Calu3 (cell line): ENCODE measurements at regions not wholly inside any gene's neighbourhood (a gene's known extent, or its start where the extent isn't known, plus 50 kb on each side); places are given as distances from the start of the nearest gene placed in this dataset.

Experiments used
- BruUV-seq: library from RNA; stranded (reverse); fragments of 400-500 nt; replicated peaks from 2 replicates; lab custom pipeline; 2021; lab: Mats Ljungman, UMichigan
- CTCF ChIA-PET: fragments of 300-600 bp; sonication (Branson Sonifier 250); formaldehyde crosslinking; loops from one replicate; lab custom pipeline; 2022; ENCODE audit warnings: antibody characterized with exemption; lab: Charles Lee
- DNase-seq: peaks from one replicate; pipeline ENCODE4 v3.0.0; 2022
- H3K27ac Mint-ChIP-seq: one replicate; pipeline ENCODE4 v1.8.0; 2022; ENCODE audit warnings: mixed read lengths; ENCODE audit not compliant: unreplicated experiment
- H3K27me3 Mint-ChIP-seq: one replicate; pipeline ENCODE4 v1.8.0; 2022; ENCODE audit warnings: mixed read lengths; ENCODE audit not compliant: unreplicated experiment
- H3K36me3 Mint-ChIP-seq: one replicate; pipeline ENCODE4 v1.8.0; 2022; ENCODE audit warnings: mild to moderate bottlenecking, moderate library complexity, mixed read lengths; ENCODE audit not compliant: insufficient read depth, unreplicated experiment
- H3K4me1 Mint-ChIP-seq: one replicate; pipeline ENCODE4 v1.8.0; 2022; ENCODE audit warnings: mild to moderate bottlenecking, low read depth, mixed read lengths; ENCODE audit not compliant: unreplicated experiment
- H3K4me3 Mint-ChIP-seq: one replicate; pipeline ENCODE4 v1.8.0; 2022; ENCODE audit warnings: mild to moderate bottlenecking, low read depth, moderate library complexity, mixed read lengths; ENCODE audit not compliant: unreplicated experiment
- H3K9me3 Mint-ChIP-seq: one replicate; pipeline ENCODE4 v1.8.0; 2022; ENCODE audit warnings: low read depth, mixed read lengths; ENCODE audit not compliant: unreplicated experiment
- CTCF ChIP-seq: fragments of 200-600 bp; IDR thresholded peaks from one replicate; pipeline ENCODE4 v1.8.0; 2022; ENCODE audit warnings: antibody characterized with exemption; ENCODE audit not compliant: unreplicated experiment
- intact Hi-C: fragments of 100-400 bp; cut with micrococcal nuclease; formaldehyde crosslinking; loops from one replicate; pipeline ENCODE4 v1.10.0; 2022; ENCODE audit not compliant: unreplicated experiment

- intact Hi-C loops: no loop called here
- no TSS peak for BruUV-seq
Measured at GRCh38 chrX:11970578-11971359, 167.5 kb upstream of the FRMPD4 start.

DNA sequence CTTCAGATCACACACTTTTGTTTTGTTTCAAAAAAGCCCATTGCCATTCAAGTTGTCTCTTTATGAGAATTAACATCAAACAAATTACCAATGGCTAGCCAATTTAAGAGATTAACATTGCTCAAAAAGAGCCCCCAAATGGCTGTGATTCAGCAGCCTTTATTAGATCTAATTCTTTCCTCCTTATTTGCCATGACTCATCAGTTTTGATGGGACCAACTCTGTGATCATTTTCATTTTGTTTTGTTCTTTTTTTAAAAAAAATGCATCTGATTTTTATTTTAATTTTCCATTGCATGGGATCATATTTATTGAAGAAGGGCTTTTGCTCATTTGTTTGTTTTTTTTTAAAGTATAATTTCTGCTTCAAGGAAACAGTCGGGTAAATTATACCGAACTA, 161.6 kb upstream of the FRMPD4 start:
- CTCF ChIA-PET: no interaction called here
- Mint-ChIP-seq H3K4me1 (peaks cover 19% of the 10 kb centered on the region), H3K27ac (no peak overlapping the region), H3K9me3 (no peaks in the 10 kb centered on the region), H3K36me3 (no peaks in the 10 kb centered on the region), H3K4me3 (no peak overlapping the region), H3K27me3 (no peaks in the 10 kb centered on the region)
- no peak for TF ChIP-seq CTCF
- DNase-seq: no peak
- BruUV-seq: no TSS peak
- intact Hi-C loops: no loop called here

More at GRCh38 chrX:11970578-11971359, 167.5 kb upstream of the FRMPD4 start:
- no peaks in the 10 kb centered on the region for H3K36me3 Mint-ChIP-seq
- H3K4me3 Mint-ChIP-seq: no peak overlapping the region
- H3K4me1 Mint-ChIP-seq: peaks cover 59% of the 10 kb centered on the region
- no peak for DNase-seq
- H3K27ac Mint-ChIP-seq: peak overlapping the region; percentile 43
- CTCF ChIA-PET: no interaction called here
- H3K9me3 Mint-ChIP-seq: no peaks in the 10 kb centered on the region
- H3K27me3 Mint-ChIP-seq: no peaks in the 10 kb centered on the region
- TF ChIP-seq CTCF: no peak

DNA sequence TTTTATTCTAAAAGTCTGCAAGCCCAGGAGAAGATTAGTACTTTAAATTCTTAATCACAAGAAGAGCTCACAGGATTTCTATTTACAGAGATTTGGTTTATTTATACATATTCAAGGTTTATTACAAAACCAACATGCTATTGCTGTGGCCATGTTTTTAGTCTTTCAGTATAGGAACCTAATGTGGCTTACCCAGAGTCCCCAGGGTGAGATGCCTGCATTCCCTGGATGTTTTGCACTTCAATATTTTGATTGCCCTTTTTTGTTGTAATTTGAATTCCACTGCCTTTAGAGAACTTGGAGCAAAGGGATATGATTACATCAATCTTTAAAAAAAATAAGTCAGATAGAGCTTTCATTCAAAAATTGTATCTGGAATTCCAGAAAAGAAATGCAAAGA, 146.0 kb upstream of the FRMPD4 start:
- no peak for TF ChIP-seq CTCF
- no peaks in the 10 kb centered on the region for H3K36me3 Mint-ChIP-seq
- intact Hi-C loops: no loop called here
- no peak for DNase-seq
- CTCF ChIA-PET: no interaction called here
- no TSS peak for BruUV-seq
- no peak overlapping the region for H3K27ac Mint-ChIP-seq
- H3K4me1 Mint-ChIP-seq: no peaks in the 10 kb centered on the region
- no peaks in the 10 kb centered on the region for H3K27me3 Mint-ChIP-seq
- peaks cover 2% of the 10 kb centered on the region for H3K9me3 Mint-ChIP-seq
- no peak overlapping the region for H3K4me3 Mint-ChIP-seq

DNA sequence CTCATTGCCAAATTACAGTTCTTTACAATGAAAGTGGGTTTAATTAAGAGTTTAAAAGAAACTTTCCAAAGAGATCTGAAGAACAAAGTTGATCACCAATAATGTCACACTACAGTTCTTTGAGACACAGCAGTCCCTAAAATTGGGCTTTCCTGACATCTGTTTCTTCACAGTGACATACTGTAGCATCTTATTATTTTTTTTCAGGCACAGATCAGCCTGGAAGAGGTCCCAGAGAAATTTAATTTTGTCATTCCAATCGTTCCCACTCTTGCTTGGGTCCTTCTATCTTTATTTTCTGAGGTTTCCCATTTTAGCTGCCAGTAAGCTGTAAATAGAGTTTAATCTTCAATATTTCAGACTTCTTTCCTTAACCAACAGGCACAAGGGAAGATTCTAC, 143.1 kb upstream of the FRMPD4 start:
- intact Hi-C loops: no loop called here
- CTCF ChIA-PET: no interaction called here
- no peaks in the 10 kb centered on the region for H3K9me3 Mint-ChIP-seq

More for the DNA sequence above, 143.1 kb upstream of the FRMPD4 start:
- Mint-ChIP-seq H3K4me1 (no peaks in the 10 kb centered on the region), H3K27ac (no peak overlapping the region), H3K27me3 (no peaks in the 10 kb centered on the region), H3K4me3 (no peak overlapping the region), H3K36me3 (no peaks in the 10 kb centered on the region)
- DNase-seq: no peak
- TF ChIP-seq CTCF: no peak
- no TSS peak for BruUV-seq
